Neural cell (in vitro differentiated cells): ENCODE measurements at regions not wholly inside any gene's neighbourhood (a gene's known extent, or its start where the extent isn't known, plus 50 kb on each side); places are given as distances from the start of the nearest gene placed in this dataset.

Source experiments
- MXI1 ChIP-seq: fragments of 450-650 bp; conservative IDR thresholded peaks from 2 replicates; pipeline ENCODE4 v1.6.1; 2014; ENCODE audit warnings: antibody characterized with exemption, mild to moderate bottlenecking; ENCODE audit not compliant: poor library complexity, severe bottlenecking
- TF ChIP-seq, protein P1 (sequence below): fragments of 450-650 bp; IDR thresholded peaks from 2 replicates; pipeline ENCODE4 v1.5.1; 2014; ENCODE audit warnings: antibody characterized with exemption, mild to moderate bottlenecking, moderate library complexity; ENCODE audit not compliant: poor library complexity, severe bottlenecking

- no peak for TF ChIP-seq MXI1
- TF ChIP-seq, protein P1, sequence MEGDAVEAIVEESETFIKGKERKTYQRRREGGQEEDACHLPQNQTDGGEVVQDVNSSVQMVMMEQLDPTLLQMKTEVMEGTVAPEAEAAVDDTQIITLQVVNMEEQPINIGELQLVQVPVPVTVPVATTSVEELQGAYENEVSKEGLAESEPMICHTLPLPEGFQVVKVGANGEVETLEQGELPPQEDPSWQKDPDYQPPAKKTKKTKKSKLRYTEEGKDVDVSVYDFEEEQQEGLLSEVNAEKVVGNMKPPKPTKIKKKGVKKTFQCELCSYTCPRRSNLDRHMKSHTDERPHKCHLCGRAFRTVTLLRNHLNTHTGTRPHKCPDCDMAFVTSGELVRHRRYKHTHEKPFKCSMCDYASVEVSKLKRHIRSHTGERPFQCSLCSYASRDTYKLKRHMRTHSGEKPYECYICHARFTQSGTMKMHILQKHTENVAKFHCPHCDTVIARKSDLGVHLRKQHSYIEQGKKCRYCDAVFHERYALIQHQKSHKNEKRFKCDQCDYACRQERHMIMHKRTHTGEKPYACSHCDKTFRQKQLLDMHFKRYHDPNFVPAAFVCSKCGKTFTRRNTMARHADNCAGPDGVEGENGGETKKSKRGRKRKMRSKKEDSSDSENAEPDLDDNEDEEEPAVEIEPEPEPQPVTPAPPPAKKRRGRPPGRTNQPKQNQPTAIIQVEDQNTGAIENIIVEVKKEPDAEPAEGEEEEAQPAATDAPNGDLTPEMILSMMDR: no peak
Observed at GRCh38 chr3:173221010-173221409, 80.0 kb upstream of the SPATA16 start.
